ENCODE measurements at regions not wholly inside any gene's neighbourhood (a gene's known extent, or its start where the extent isn't known, plus 50 kb on each side); places are given as distances from the start of the nearest gene placed in this dataset.

DNA sequence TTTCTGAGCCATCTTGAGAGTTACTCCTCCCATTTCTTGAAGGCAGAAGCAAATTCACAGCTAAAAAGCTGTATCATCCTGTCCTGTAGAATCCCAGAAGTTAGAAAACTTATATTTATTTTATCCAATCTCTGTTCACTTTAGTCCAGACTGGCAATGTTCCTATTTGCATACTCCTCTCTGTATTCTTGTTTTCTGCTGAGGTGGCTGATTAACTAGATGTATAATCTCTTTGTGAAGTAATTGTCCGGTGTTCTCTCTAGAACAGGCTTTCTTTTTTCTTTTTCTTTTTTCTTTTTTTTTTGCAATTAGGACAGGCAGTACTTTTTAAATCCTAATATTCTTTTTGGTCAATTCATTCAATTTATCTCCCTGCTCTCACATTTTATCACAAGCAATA lies 411.0 kb downstream of the KCNJ3 start:
- Histone ChIP-seq H2BK120ac (replicated peaks; ENCODE audit: low read depth, low read length) (no peak overlapping the region), H2AK5ac (ENCODE audit: low read depth, low read length) (no peak overlapping the region), H3K4ac (replicated peaks; ENCODE audit: insufficient read length, low read depth, low read length) (no peak overlapping the region), H2BK5ac (ENCODE audit: low read depth, low read length) (no peak overlapping the region), H2AFZ (ENCODE audit: low read length) (no peak overlapping the region), H4K8ac (ENCODE audit: extremely low read depth, insufficient read depth, low read length) (no peak overlapping the region), H2BK20ac (ENCODE audit: low read length) (no peak overlapping the region), H3K4me3 (ENCODE audit: extremely low read depth in 1 of 4, insufficient read depth in 2 of 4, low read depth in 3 of 4, low read length in 4 of 4) (no peak overlapping the region), H3K36me3 (ENCODE audit: control insufficient read depth in 2 of 4, insufficient read depth in 4 of 4, low read length in 3 of 4) (no peaks in the 10 kb centered on the region), H3K4me1 (replicated peaks in 1 of 4; ENCODE audit: control insufficient read depth in 3 of 4, insufficient read depth in 4 of 4, low read length in 3 of 4) (no peaks in the 10 kb centered on the region), H3K18ac (ENCODE audit: extremely low read depth, low read length) (no peak overlapping the region), H3K4me2 (ENCODE audit: insufficient read depth in 1 of 2, low read depth in 2 of 2, low read length in 2 of 2) (no peak overlapping the region), H3K9ac (replicated peaks in 1 of 4; ENCODE audit: extremely low read depth in 1 of 4, low read depth in 3 of 4, low read length in 3 of 4) (no peak overlapping the region), H3K14ac (ENCODE audit: insufficient read length) (no peak overlapping the region), H3K27ac (ENCODE audit: low read depth, low read length) (no peak overlapping the region), H4K20me1 (replicated peaks in 1 of 2; ENCODE audit: control insufficient read depth in 1 of 2, insufficient read depth in 2 of 2, low read length in 2 of 2) (no peaks in the 10 kb centered on the region), H2BK12ac (ENCODE audit: low read depth, low read length) (no peak overlapping the region), H4K5ac (ENCODE audit: insufficient read length, low read depth, low read length) (no peak overlapping the region), H3K23ac (ENCODE audit: insufficient read length) (no peak overlapping the region), H2BK15ac (ENCODE audit: low read length) (no peak overlapping the region), H3K23me2 (ENCODE audit: low read depth, low read length) (no peaks in the 10 kb centered on the region), H3K56ac (replicated peaks; ENCODE audit: insufficient read length, low read depth, low read length) (no peak overlapping the region), H3K27me3 (replicated peaks in 1 of 4; ENCODE audit: control insufficient read depth in 3 of 4, extremely low read depth in 1 of 4, insufficient read depth in 3 of 4, low read length in 3 of 4) (no peaks in the 10 kb centered on the region), H3K79me1 (ENCODE audit: low read depth, low read length) (no peaks in the 10 kb centered on the region), H3K79me2 (ENCODE audit: control insufficient read depth in 1 of 2, insufficient read depth in 2 of 2, low read length in 2 of 2) (no peaks in the 10 kb centered on the region), H3K9me3 (ENCODE audit: insufficient read depth in 2 of 2, low read depth in 1 of 2, low read length in 1 of 2) (no peaks in the 10 kb centered on the region), H4K91ac (replicated peaks; ENCODE audit: insufficient read length, low read length) (no peak overlapping the region)
- TF ChIP-seq EGR1 (IDR thresholded peaks at IDR 0.05; ENCODE audit: borderline replicate concordance, low read depth, low read length): no peak
- no peak for TF ChIP-seq CBX5 (IDR thresholded peaks at IDR 0.05; ENCODE audit: low read depth, low read length)
- TF ChIP-seq TAF1 (IDR thresholded peaks at IDR 0.05; ENCODE audit: low read depth, low read length): no peak
- TF ChIP-seq, protein P1, sequence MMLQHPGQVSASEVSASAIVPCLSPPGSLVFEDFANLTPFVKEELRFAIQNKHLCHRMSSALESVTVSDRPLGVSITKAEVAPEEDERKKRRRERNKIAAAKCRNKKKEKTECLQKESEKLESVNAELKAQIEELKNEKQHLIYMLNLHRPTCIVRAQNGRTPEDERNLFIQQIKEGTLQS (IDR thresholded peaks at IDR 0.05; ENCODE audit: insufficient read depth, low read depth, low read length): no peak
- TF ChIP-seq RFX5 (IDR thresholded peaks at IDR 0.05; ENCODE audit: borderline replicate concordance, low read depth, low read length): no peak
- no peak for TF ChIP-seq KDM5A (IDR thresholded peaks at IDR 0.05; ENCODE audit: low read length)
- no peak for TF ChIP-seq PHF8 (conservative IDR thresholded peaks at IDR 0.05; ENCODE audit: low read depth, low read length)
- no peak for TF ChIP-seq NRF1 (IDR thresholded peaks at IDR 0.05; ENCODE audit: low read depth, low read length)
- TF ChIP-seq MAFK (IDR thresholded peaks at IDR 0.05; ENCODE audit: low read depth, low read length): no peak
- no peak for TF ChIP-seq CTBP2 (IDR thresholded peaks at IDR 0.05; ENCODE audit: borderline replicate concordance, insufficient read depth, insufficient read length, low read length)
- TF ChIP-seq FOSL1 (IDR thresholded peaks at IDR 0.05; ENCODE audit: insufficient read depth, low read depth, low read length): no peak
- POLR2A ChIA-PET (ENCODE audit: partially characterized antibody): no interaction called here
- CTCF ChIA-PET (ENCODE audit: partially characterized antibody): no interaction called here
- WGBS, 2 experiments (ENCODE audit: extremely low coverage in 1 of 2, insufficient coverage in 1 of 2, insufficient read length in 1 of 2, insufficient replicate concordance in 2 of 2, low coverage in 1 of 2, low lambda C conversion rate in 2 of 2, missing lambda C conversion rate in 1 of 2): 89% methylated on average over 1 of the region's 1 CpG; no CpG with 5 or more reads in 1 of the 2 experiments
- FAIRE-seq (no peak), DNase-seq (ENCODE audit: low read depth in 1 of 2, low spot score in 2 of 2) (no peak)

Data from H1 (cell line).